ENCODE measurements at regions not wholly inside any gene's neighbourhood (a gene's known extent, or its start where the extent isn't known, plus 50 kb on each side); places are given as distances from the start of the nearest gene placed in this dataset.
A peak's percentile ranks its signal among the peaks of the same experiment; 100 is the strongest.

DNA sequence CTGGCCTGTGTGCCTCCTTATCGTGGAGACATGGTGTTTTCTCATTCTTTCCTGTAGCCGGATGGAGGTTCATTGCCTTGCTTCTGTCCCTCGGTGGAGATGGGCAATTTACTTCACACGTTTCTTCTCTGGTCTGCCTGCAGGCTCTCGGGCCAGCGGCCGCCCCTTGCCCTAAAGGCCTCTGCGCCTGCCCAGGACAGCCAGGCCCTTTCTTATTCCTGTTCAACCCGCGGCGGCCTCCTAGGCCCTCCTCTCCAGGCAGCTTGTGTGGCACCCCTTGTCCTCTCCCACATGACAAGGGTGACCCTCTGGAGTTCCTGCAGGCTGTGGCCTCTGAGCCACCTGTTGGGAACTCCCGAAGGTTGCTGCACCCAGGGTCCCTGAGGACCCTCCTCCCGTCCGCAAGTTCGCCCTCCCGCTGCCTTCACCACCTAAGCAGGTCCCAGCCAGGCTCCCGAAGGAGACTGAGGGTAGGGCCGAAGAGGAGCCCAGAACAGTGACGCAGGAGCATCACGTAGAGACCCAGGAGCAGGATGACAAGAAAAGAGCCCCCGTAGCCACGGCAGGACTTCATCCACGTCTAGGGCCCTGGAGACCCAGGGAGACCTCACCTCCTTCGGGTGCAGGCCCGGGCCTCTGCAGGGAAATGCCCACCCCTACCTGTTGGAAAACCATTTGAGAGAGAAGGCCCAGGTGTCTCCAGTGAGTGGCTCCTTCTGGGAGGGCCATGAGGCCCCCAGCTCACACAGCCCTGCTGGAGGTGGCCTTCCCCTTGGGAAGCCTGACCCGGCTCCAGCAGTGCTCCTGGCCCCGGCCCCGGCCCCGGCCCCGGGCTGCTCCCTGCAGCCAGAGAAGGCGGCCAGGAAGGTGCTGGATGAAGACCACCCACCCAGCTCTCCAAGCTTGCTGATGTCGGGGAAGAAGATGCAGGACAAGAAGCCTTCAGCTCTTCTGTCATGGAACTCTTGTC is 291.4 kb downstream of the TLE4 start:
- no peak overlapping the region for H3K27ac ChIP-seq (ENCODE audit: low read depth, low read length)
- no peaks in the 10 kb centered on the region for H3K9me3 ChIP-seq (ENCODE audit: control insufficient read depth in 1 of 2, low read length in 2 of 2)
- H3K27me3 ChIP-seq (ENCODE audit: control insufficient read depth in 1 of 2, insufficient read depth in 2 of 2, low read length in 2 of 2) = no peaks in the 10 kb centered on the region
- H3K9ac ChIP-seq (ENCODE audit: low read depth in 1 of 2, low read length in 2 of 2) = no peak overlapping the region
- no peaks in the 10 kb centered on the region for H3K36me3 ChIP-seq (ENCODE audit: control insufficient read depth in 1 of 2, insufficient read depth in 2 of 2, low read length in 2 of 2)
- H3K4me3 ChIP-seq (ENCODE audit: low read depth in 1 of 2, low read length in 2 of 2) = no peak overlapping the region
- no peaks in the 10 kb centered on the region for H3K4me1 ChIP-seq (ENCODE audit: control insufficient read depth in 1 of 2, insufficient read depth in 2 of 2, low read length in 2 of 2)

- no peaks in the 10 kb centered on the region for H3K4me1 ChIP-seq (ENCODE audit: control insufficient read depth in 1 of 2, insufficient read depth in 2 of 2, low read length in 2 of 2)
- no peaks in the 10 kb centered on the region for H3K36me3 ChIP-seq (ENCODE audit: control insufficient read depth in 1 of 2, insufficient read depth in 2 of 2, low read length in 2 of 2)
- H3K9me3 ChIP-seq (ENCODE audit: control insufficient read depth in 1 of 2, low read length in 2 of 2) = no peaks in the 10 kb centered on the region
- no peak overlapping the region for H3K9ac ChIP-seq (ENCODE audit: low read depth in 1 of 2, low read length in 2 of 2)
- H3K27me3 ChIP-seq (ENCODE audit: control insufficient read depth in 1 of 2, insufficient read depth in 2 of 2, low read length in 2 of 2) = no peaks in the 10 kb centered on the region
- no peak overlapping the region for H3K27ac ChIP-seq (ENCODE audit: low read depth, low read length)
- peak overlapping the region; percentile 4 to 20 for H3K4me3 ChIP-seq (ENCODE audit: low read depth in 1 of 2, low read length in 2 of 2)
These were observed 286.7 kb downstream of the TLE4 start for GRCh38 chr9:79858508-79858907.

DNA sequence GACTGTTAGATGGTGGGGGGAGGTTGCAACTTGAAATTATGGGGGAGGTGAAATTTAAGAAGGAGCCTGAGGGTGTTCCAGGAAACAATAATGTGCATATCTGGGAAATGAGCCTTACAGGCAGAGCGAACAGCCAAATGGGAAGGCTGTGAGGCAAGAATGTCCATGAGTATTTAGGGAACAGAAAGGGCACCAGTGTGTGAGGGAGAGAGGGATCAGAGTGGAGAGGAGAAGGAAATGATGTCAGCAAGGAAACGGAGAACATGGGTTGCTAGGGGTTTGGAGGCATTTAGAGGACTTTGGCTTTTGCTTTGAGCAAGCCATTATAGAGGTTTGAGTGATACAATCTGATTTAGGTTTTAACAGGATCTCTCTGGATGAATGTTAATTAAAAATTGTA is 285.4 kb downstream of the TLE4 start:
- H3K4me3 ChIP-seq (ENCODE audit: low read depth in 1 of 2, low read length in 2 of 2) = no peak overlapping the region
- no peaks in the 10 kb centered on the region for H3K4me1 ChIP-seq (ENCODE audit: control insufficient read depth in 1 of 2, insufficient read depth in 2 of 2, low read length in 2 of 2)
- no peaks in the 10 kb centered on the region for H3K9me3 ChIP-seq (ENCODE audit: control insufficient read depth in 1 of 2, low read length in 2 of 2)
- H3K36me3 ChIP-seq (ENCODE audit: control insufficient read depth in 1 of 2, insufficient read depth in 2 of 2, low read length in 2 of 2) = no peaks in the 10 kb centered on the region
- H3K9ac ChIP-seq (ENCODE audit: low read depth in 1 of 2, low read length in 2 of 2) = no peak overlapping the region
- H3K27me3 ChIP-seq (ENCODE audit: control insufficient read depth in 1 of 2, insufficient read depth in 2 of 2, low read length in 2 of 2) = no peaks in the 10 kb centered on the region
- H3K27ac ChIP-seq (ENCODE audit: low read depth, low read length) = no peak overlapping the region

DNA sequence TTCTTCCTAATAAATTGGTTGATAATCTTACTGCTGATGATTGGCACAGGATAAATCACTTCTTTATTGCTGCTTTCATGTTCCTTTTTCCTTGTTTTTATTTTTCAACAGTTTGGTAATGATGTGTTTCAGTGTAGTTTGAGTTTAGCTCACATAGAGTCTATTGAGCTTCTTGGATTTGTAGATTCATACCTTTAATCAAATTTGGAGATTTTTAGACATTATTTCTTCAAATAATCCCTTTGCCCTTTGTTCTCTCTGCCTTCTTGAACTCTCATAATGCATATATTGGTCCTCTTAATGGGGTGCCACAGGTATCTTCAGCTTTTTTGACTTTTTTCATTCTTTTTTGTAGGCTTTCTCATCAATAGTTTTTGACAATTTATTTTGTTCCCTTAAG is 275.3 kb downstream of the TLE4 start:
- H3K9me3 ChIP-seq (ENCODE audit: control insufficient read depth in 1 of 2, low read length in 2 of 2) = peaks cover 8 to 16% of the 10 kb centered on the region in 2 donors
- H3K27ac ChIP-seq (ENCODE audit: low read depth, low read length) = no peak overlapping the region
- H3K9ac ChIP-seq (ENCODE audit: low read depth in 1 of 2, low read length in 2 of 2) = no peak overlapping the region
- no peak overlapping the region for H3K4me3 ChIP-seq (ENCODE audit: low read depth in 1 of 2, low read length in 2 of 2)
- H3K27me3 ChIP-seq (ENCODE audit: control insufficient read depth in 1 of 2, insufficient read depth in 2 of 2, low read length in 2 of 2) = no peaks in the 10 kb centered on the region
- no peaks in the 10 kb centered on the region for H3K4me1 ChIP-seq (ENCODE audit: control insufficient read depth in 1 of 2, insufficient read depth in 2 of 2, low read length in 2 of 2)
- H3K36me3 ChIP-seq (ENCODE audit: control insufficient read depth in 1 of 2, insufficient read depth in 2 of 2, low read length in 2 of 2) = no peaks in the 10 kb centered on the region

DNA sequence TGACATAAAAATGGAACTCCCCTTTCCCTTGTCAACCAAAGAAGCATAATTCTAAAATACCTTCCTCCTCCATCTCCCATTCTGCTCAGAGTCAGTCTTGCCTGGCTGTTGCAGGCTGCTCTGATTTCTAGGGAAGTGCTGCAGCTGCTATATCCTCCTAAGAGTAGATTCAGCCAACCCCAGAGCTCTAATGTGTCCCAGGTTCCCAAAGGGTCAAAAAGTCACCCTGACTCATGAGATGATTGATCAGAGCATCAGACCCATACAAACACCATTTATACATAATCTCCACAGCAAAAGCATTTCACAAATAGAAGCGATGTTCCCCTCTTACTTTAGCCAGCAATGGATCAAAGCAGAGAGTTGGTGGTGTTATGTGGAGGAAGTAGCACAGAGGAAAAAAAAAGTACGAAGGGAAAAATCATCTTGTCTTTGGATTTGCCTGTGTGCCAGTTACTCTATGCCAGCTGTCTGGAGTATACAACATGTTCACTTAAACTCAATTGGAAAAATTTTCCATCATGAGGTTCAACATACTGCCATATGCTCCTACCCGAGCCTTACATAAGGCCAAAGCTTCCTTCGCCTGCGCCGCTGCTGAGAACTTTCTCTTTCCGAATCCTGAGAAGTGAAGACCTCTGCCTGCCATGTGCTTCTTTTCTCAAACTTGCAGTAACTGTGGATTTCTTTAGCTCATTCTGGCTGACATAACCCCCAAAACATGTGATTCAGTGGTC is 258.0 kb downstream of the TLE4 start:
- H3K4me1 ChIP-seq (ENCODE audit: control insufficient read depth in 1 of 2, insufficient read depth in 2 of 2, low read length in 2 of 2) = no peaks in the 10 kb centered on the region
- H3K9me3 ChIP-seq (ENCODE audit: control insufficient read depth in 1 of 2, low read length in 2 of 2) = no peaks in the 10 kb centered on the region
- no peak overlapping the region for H3K9ac ChIP-seq (ENCODE audit: low read depth in 1 of 2, low read length in 2 of 2)
- no peaks in the 10 kb centered on the region for H3K36me3 ChIP-seq (ENCODE audit: control insufficient read depth in 1 of 2, insufficient read depth in 2 of 2, low read length in 2 of 2)
- H3K4me3 ChIP-seq (ENCODE audit: low read depth in 1 of 2, low read length in 2 of 2) = no peak overlapping the region
- H3K27me3 ChIP-seq (ENCODE audit: control insufficient read depth in 1 of 2, insufficient read depth in 2 of 2, low read length in 2 of 2) = no peaks in the 10 kb centered on the region
- no peak overlapping the region for H3K27ac ChIP-seq (ENCODE audit: low read depth, low read length)

- no peaks in the 10 kb centered on the region for H3K4me1 ChIP-seq (ENCODE audit: control insufficient read depth in 1 of 2, insufficient read depth in 2 of 2, low read length in 2 of 2)
- H3K27me3 ChIP-seq (ENCODE audit: control insufficient read depth in 1 of 2, insufficient read depth in 2 of 2, low read length in 2 of 2) = no peaks in the 10 kb centered on the region
- H3K9me3 ChIP-seq (ENCODE audit: control insufficient read depth in 1 of 2, low read length in 2 of 2) = no peaks in the 10 kb centered on the region
- H3K27ac ChIP-seq (ENCODE audit: low read depth, low read length) = no peak overlapping the region
- no peak overlapping the region for H3K9ac ChIP-seq (ENCODE audit: low read depth in 1 of 2, low read length in 2 of 2)
- H3K36me3 ChIP-seq (ENCODE audit: control insufficient read depth in 1 of 2, insufficient read depth in 2 of 2, low read length in 2 of 2) = no peaks in the 10 kb centered on the region
- no peak overlapping the region for H3K4me3 ChIP-seq (ENCODE audit: low read depth in 1 of 2, low read length in 2 of 2)
These were observed 252.5 kb downstream of the TLE4 start for GRCh38 chr9:79824265-79824664.

- H3K36me3 ChIP-seq (ENCODE audit: control insufficient read depth in 1 of 2, insufficient read depth in 2 of 2, low read length in 2 of 2) = no peaks in the 10 kb centered on the region
- H3K4me1 ChIP-seq (ENCODE audit: control insufficient read depth in 1 of 2, insufficient read depth in 2 of 2, low read length in 2 of 2) = no peaks in the 10 kb centered on the region
- no peaks in the 10 kb centered on the region for H3K27me3 ChIP-seq (ENCODE audit: control insufficient read depth in 1 of 2, insufficient read depth in 2 of 2, low read length in 2 of 2)
- H3K9ac ChIP-seq (ENCODE audit: low read depth in 1 of 2, low read length in 2 of 2) = no peak overlapping the region
- no peak overlapping the region for H3K27ac ChIP-seq (ENCODE audit: low read depth, low read length)
- H3K9me3 ChIP-seq (ENCODE audit: control insufficient read depth in 1 of 2, low read length in 2 of 2) = no peaks in the 10 kb centered on the region
- H3K4me3 ChIP-seq (ENCODE audit: low read depth in 1 of 2, low read length in 2 of 2) = no peak overlapping the region
These were observed 245.8 kb downstream of the TLE4 start for GRCh38 chr9:79817438-79818004.

DNA sequence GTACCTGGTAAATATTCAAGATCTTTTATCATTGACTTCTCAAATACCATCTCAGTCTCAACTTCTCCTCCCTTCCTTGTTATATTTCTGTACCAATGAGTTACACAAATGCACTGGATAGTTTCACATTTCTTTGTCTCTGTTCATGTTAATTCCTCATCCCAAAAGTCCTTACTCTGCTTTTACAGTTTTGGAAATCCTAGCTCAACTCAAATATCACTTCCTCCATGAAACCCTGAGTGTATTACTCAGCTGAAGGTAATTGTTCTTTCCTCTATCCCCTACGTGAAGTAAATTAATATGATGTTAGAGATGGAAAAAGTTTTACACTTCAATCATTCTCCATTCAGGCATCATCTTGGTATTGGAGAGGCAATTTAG is 241.5 kb downstream of the TLE4 start:
- Histone ChIP-seq H3K36me3 (ENCODE audit: control insufficient read depth in 1 of 2, insufficient read depth in 2 of 2, low read length in 2 of 2) (no peaks in the 10 kb centered on the region), H3K9ac (ENCODE audit: low read depth in 1 of 2, low read length in 2 of 2) (no peak overlapping the region), H3K27ac (ENCODE audit: low read depth, low read length) (no peak overlapping the region), H3K4me1 (ENCODE audit: control insufficient read depth in 1 of 2, insufficient read depth in 2 of 2, low read length in 2 of 2) (peaks cover 0 to 2% of the 10 kb centered on the region in 2 donors), H3K9me3 (ENCODE audit: control insufficient read depth in 1 of 2, low read length in 2 of 2) (no peaks in the 10 kb centered on the region), H3K27me3 (ENCODE audit: control insufficient read depth in 1 of 2, insufficient read depth in 2 of 2, low read length in 2 of 2) (no peaks in the 10 kb centered on the region), H3K4me3 (ENCODE audit: low read depth in 1 of 2, low read length in 2 of 2) (no peak overlapping the region)

DNA sequence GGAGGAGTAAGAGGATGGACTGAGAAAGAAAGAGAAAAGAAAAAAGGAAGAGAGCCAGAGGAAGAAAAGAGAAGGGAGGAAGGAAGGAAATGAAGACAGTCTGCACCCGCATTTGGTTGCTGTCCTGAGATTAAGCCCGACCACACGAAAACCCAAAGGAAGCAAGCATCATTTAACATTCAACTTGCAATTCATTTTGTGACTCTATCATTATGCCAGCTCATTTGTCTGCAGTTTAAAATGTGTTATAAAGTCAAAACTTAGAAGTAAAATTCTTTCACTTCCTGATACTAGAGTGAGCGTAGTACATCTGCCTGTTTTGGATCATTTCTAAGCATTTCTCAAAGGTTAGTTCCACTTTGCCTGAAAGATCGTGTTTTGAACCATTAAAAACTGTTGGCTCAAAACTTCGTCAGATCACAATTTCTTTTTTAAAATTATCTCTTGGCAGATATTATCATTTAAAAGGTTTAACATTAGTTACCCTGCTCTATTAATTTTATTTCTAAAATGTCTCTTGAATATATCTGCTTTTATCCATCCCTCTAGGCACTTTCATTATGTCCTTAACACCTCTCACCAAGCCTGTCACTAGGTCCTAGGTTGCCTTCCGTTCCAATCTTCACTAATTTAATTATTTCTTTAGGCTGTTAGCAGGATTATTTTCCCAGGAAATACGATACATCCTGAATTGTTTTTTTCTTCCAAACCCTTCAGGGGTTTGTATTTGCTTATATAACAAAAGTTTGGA is 240.9 kb downstream of the TLE4 start:
- Histone ChIP-seq H3K4me1 (ENCODE audit: control insufficient read depth in 1 of 2, insufficient read depth in 2 of 2, low read length in 2 of 2) (peaks cover 0 to 2% of the 10 kb centered on the region in 2 donors), H3K9me3 (ENCODE audit: control insufficient read depth in 1 of 2, low read length in 2 of 2) (no peaks in the 10 kb centered on the region), H3K27ac (ENCODE audit: low read depth, low read length) (no peak overlapping the region), H3K4me3 (ENCODE audit: low read depth in 1 of 2, low read length in 2 of 2) (no peak overlapping the region), H3K27me3 (ENCODE audit: control insufficient read depth in 1 of 2, insufficient read depth in 2 of 2, low read length in 2 of 2) (no peaks in the 10 kb centered on the region), H3K9ac (ENCODE audit: low read depth in 1 of 2, low read length in 2 of 2) (no peak overlapping the region), H3K36me3 (ENCODE audit: control insufficient read depth in 1 of 2, insufficient read depth in 2 of 2, low read length in 2 of 2) (no peaks in the 10 kb centered on the region)
